ENCODE measurements at regions not wholly inside any gene's neighbourhood (a gene's known extent, or its start where the extent isn't known, plus 50 kb on each side); places are given as distances from the start of the nearest gene placed in this dataset.

DNA sequence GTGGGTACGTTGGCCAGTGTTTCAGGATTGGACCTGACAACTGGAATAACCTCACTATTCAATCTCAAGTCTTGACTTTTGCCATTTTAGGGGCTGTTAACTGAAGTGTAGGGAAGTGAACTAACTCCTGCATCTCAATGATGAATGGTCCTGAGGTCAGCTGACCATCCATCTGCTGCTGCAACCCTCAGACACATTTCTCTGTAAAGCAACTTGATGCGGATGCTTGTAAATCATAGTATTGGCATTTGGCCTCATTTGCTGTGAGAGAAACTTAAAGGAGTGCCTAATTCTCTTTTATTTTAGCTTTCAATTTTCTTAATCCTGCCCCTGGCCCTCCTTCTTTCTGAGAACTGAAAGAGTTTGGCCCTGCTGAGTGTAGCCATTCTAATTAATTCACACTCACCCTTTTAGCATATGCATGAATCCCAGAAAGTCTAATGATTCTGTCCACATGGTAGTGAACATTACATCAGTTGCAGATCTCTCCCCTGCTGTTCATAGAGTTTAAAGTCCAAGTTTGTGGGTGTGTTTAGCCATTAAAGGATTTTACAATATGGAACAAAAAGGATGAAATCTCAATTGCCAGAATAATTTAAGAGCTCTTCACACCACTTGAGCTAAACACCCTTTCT is 1531.4 kb upstream of the SLC10A2 start:
- no peak overlapping the region for H3K4me3 ChIP-seq (ENCODE audit: low read depth, low read length)
- DNase-seq (ENCODE audit: low read depth), result no peak
- TF ChIP-seq, protein P1, sequence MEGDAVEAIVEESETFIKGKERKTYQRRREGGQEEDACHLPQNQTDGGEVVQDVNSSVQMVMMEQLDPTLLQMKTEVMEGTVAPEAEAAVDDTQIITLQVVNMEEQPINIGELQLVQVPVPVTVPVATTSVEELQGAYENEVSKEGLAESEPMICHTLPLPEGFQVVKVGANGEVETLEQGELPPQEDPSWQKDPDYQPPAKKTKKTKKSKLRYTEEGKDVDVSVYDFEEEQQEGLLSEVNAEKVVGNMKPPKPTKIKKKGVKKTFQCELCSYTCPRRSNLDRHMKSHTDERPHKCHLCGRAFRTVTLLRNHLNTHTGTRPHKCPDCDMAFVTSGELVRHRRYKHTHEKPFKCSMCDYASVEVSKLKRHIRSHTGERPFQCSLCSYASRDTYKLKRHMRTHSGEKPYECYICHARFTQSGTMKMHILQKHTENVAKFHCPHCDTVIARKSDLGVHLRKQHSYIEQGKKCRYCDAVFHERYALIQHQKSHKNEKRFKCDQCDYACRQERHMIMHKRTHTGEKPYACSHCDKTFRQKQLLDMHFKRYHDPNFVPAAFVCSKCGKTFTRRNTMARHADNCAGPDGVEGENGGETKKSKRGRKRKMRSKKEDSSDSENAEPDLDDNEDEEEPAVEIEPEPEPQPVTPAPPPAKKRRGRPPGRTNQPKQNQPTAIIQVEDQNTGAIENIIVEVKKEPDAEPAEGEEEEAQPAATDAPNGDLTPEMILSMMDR (conservative IDR thresholded peaks at IDR 0.05; ENCODE audit: low read depth, low read length), result no peak

GRCh38 chr13:104595511-104595910 is 1529.3 kb upstream of the SLC10A2 start:
- TF ChIP-seq, protein P1 (conservative IDR thresholded peaks at IDR 0.05; ENCODE audit: low read depth, low read length), result no peak
- no peak for DNase-seq (ENCODE audit: low read depth)
- no peak overlapping the region for H3K4me3 ChIP-seq (ENCODE audit: low read depth, low read length)

GRCh38 chr13:104594806-104595205 is 1528.6 kb upstream of the SLC10A2 start:
- no peak overlapping the region for H3K4me3 ChIP-seq (ENCODE audit: low read depth, low read length)
- DNase-seq (ENCODE audit: low read depth), result no peak
- TF ChIP-seq, protein P1 (conservative IDR thresholded peaks at IDR 0.05; ENCODE audit: low read depth, low read length), result no peak

DNA sequence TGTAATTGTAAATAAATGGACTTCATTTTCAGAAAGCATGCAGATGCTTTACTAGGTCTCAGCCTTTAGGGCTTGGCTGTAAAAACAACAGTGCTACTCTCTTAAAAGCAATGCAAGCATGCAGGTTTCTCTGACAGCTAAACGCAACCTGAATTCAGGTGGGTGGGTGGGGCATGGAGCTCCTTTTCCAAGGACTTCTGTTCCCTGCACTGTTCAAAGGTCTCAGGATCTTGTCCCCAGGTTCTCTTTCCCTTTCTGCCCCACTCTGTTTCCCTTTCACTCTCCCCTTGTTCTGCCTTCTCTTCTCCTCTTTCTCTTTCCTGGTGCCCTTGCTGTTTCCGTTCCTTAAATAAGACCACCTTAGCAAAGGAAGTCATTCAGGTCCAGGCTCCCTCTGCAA is 1527.5 kb upstream of the SLC10A2 start:
- TF ChIP-seq, protein P1 (conservative IDR thresholded peaks at IDR 0.05; ENCODE audit: low read depth, low read length), result no peak

GRCh38 chr13:104593251-104593576 is 1527.0 kb upstream of the SLC10A2 start:
- H3K4me3 ChIP-seq (ENCODE audit: low read depth, low read length), result no peak overlapping the region
- TF ChIP-seq, protein P1 (conservative IDR thresholded peaks at IDR 0.05; ENCODE audit: low read depth, low read length), result no peak
- DNase-seq (ENCODE audit: low read depth), result no peak

More for the DNA sequence above, 1527.5 kb upstream of the SLC10A2 start:
- no peak for DNase-seq (ENCODE audit: low read depth)
- no peak overlapping the region for H3K4me3 ChIP-seq (ENCODE audit: low read depth, low read length)

DNA sequence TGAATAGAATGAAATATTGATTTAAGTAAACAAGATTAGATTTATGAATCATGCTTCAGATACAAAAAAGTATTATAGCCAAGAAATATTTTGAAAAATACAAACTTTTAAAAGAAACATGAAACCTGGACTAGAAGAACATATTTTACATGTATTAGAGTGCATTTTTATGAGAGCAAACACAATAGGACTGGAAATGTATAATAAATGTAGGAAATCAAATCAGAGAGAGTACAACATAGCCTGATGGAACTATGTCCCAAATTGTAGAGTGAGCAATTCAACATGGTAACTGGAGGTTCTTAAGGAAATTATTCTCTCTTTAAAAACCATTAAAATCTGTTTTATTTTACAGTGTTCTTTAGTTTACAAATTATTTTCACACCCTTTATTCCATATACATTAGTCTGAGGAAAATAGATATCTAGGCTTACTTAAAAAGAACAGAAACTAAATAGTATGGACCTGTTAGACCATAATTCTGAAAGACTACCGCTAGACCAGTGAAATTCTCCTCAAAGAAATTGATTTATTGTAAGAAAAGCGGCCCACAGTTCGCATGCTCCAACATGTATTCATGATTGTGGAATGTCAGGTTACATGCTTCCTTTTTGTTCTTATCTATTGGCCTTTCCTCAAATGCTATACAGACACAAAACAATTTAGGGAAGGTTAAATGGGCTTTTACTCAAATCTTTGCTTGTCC is 1526.5 kb upstream of the SLC10A2 start:
- no peak overlapping the region for H3K4me3 ChIP-seq (ENCODE audit: low read depth, low read length)
- no peak for DNase-seq (ENCODE audit: low read depth)
- TF ChIP-seq, protein P1 (conservative IDR thresholded peaks at IDR 0.05; ENCODE audit: low read depth, low read length), result no peak

DNA sequence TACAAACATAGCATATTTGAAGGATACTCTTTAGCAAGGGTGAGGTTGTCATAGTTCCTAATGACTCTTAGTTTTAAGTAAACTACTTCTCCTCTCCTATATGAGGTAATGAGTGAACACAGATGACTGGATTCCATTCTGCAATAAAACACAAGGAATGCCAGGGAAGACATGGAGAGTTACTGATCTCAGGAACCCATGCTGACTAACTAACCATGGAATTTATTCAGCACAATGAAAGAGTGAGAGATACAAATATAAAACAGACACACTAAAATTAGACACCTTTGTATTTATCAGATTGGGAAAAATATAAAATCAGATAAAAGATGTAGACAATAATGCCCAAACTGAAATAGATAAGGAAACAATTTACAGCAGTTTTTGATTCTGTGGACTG is 1525.9 kb upstream of the SLC10A2 start:
- peak; percentile 89 for DNase-seq (ENCODE audit: low read depth)
- no peak overlapping the region for H3K4me3 ChIP-seq (ENCODE audit: low read depth, low read length)
- TF ChIP-seq, protein P1 (conservative IDR thresholded peaks at IDR 0.05; ENCODE audit: low read depth, low read length), result no peak
